ENCODE measurements at regions not wholly inside any gene's neighbourhood (a gene's known extent, or its start where the extent isn't known, plus 50 kb on each side); places are given as distances from the start of the nearest gene placed in this dataset.

GRCh38 chr17:79218175-79218824 is 143.7 kb downstream of the ENGASE start:
- no peak overlapping the region for H3K4me3 ChIP-seq (ENCODE audit: low read depth, low read length)
- in situ Hi-C loops (cut with HindIII; ENCODE audit: low sequenced_read_pairs) = no loop called here
- DNase-seq (ENCODE audit: low read depth) = no peak
- no peak for TF ChIP-seq CTCF (IDR thresholded peaks at IDR 0.05; ENCODE audit: low read depth, low read length, missing control alignments)

DNA sequence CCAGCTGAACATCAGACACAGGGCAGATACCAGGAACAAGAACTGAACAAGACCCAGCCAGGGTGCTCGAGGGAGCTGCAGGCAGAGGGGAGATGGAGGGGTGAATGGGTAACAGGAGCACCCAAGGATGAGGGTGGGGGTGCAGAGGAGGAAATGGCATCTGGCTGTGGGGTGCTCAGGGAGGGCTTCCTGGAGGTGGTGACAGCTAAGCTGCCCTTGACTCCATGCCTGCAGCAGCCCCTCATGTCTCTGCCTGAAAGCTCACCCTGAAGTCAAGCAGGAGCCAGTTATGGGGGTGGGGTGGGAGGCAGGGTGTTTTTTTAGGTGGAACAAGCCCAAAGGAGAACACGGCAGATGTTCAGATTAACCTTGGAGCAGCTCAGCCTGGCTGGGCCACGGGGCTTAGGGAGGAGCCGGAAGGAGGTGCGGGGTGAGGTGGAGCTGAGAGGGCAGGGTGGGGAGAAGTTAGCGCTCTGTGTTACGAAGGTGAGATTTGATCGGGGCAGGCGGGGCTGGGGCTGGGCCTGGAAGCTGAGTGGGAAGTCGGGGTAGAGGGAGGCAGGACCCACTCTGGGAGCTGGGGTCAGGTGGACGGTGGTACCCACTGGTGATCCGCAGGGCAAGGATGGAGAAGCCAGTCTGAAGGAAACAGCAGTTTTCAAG is 143.0 kb downstream of the ENGASE start:
- DNase-seq (ENCODE audit: low read depth) = no peak
- H3K4me3 ChIP-seq (ENCODE audit: low read depth, low read length) = no peak overlapping the region
- in situ Hi-C loops (cut with HindIII; ENCODE audit: low sequenced_read_pairs) = no loop called here
- no peak for TF ChIP-seq CTCF (IDR thresholded peaks at IDR 0.05; ENCODE audit: low read depth, low read length, missing control alignments)

DNA sequence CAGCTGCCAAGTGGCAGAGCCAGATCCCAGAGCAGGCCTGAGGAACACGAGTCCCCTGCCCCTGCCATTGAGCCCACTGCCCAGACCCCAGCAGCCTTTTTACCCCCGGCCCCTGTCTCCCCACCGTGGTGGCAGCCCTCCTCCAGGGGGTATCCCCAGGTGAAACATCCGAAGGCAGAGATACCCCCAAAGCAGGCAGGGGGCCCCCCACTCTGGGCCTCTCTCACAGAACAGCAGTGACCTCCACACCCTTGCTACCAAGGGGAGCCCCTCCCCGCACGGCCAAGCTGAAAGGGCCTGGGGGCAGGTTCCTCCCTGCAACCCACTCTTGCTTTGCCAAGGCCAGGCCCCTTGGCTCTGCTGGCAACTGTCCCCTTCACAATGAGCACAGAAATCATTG is 142.2 kb downstream of the ENGASE start:
- TF ChIP-seq CTCF (IDR thresholded peaks at IDR 0.05; ENCODE audit: low read depth, low read length, missing control alignments) = no peak
- H3K4me3 ChIP-seq (ENCODE audit: low read depth, low read length) = no peak overlapping the region
- in situ Hi-C loops (cut with HindIII; ENCODE audit: low sequenced_read_pairs) = no loop called here
- no peak for DNase-seq (ENCODE audit: low read depth)

- no peak for DNase-seq (ENCODE audit: low read depth)
- no peak overlapping the region for H3K4me3 ChIP-seq (ENCODE audit: low read depth, low read length)
- in situ Hi-C loops (cut with HindIII; ENCODE audit: low sequenced_read_pairs) = no loop called here
- no peak for TF ChIP-seq CTCF (IDR thresholded peaks at IDR 0.05; ENCODE audit: low read depth, low read length, missing control alignments)
Measured at GRCh38 chr17:79216391-79216790, 141.8 kb downstream of the ENGASE start.

GRCh38 chr17:79215631-79216030 is 141.0 kb downstream of the ENGASE start:
- TF ChIP-seq CTCF (IDR thresholded peaks at IDR 0.05; ENCODE audit: low read depth, low read length, missing control alignments) = no peak
- H3K4me3 ChIP-seq (ENCODE audit: low read depth, low read length) = no peak overlapping the region
- in situ Hi-C loops (cut with HindIII; ENCODE audit: low sequenced_read_pairs) = no loop called here
- no peak for DNase-seq (ENCODE audit: low read depth)

- TF ChIP-seq CTCF (IDR thresholded peaks at IDR 0.05; ENCODE audit: low read depth, low read length, missing control alignments) = no peak
- no peak overlapping the region for H3K4me3 ChIP-seq (ENCODE audit: low read depth, low read length)
- in situ Hi-C loops (cut with HindIII; ENCODE audit: low sequenced_read_pairs) = no loop called here
- DNase-seq (ENCODE audit: low read depth) = no peak
Measured at GRCh38 chr17:79214940-79215604, 140.4 kb downstream of the ENGASE start.
